GM19035 (cell line): ENCODE measurements at regions not wholly inside any gene's neighbourhood (a gene's known extent, or its start where the extent isn't known, plus 50 kb on each side); places are given as distances from the start of the nearest gene placed in this dataset.
"Not testable (repeated sequence)": the region's sequence is repeated elsewhere in the genome, so short reads cannot be mapped to it uniquely, and the experiment has no call there.

Experiments used
- ATAC-seq: cut with Tn5 transposase; IDR thresholded peaks from one replicate; pipeline ENCODE4 v1.9.1; 2021; ENCODE audit not compliant: unreplicated experiment

DNA sequence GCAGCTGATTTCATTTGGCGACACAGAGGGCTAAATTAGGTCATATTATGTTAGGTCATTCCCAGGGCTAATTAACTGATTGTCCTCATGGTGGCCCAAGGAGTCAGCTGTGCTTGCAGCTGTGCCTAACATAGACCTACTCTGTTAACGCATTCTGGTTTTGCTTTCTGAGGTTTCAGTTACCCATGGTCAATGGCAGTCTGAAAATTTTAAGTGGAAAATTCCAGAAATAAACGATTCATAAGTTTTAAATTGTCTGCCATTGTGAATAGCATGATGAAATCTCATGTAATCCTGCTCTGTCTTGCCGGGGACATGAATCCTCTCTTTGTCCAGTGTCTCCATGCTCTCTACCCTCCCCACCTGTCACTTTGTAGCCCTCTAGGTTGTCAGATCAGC, 168.7 kb downstream of the KCNS3 start:
- ATAC-seq: no peak

DNA sequence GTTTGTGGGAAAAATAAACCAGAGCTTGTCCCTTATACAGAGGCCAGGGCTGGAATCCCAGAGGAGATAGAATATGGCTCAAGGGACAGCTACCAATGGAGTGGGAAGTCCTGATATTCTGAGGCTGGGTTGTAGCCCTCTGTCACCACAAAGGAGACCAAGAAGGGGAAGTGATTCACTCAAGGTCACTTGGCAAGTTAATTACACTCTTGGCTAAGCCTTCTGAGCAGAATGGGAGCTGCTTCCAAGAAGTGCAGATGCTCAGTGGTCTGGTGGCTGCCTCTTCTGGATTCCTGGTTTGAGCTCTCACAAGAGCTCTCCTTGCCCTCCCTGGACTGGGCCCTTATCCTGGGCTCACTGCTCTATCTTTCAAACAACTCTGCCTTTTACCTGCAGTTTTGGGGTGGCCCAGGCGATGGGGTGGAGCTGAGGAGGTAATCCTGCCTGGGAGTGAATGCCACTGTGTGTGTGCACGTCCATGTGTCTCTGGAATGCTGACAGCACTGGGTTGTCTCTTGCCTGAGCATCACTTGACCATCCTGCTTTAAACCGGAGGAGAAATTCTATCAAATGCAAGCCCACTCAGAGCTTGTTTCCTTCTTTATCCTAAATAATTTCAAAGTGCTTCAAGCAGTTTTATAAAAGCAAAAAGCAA, 168.2 kb downstream of the KCNS3 start:
- no peak for ATAC-seq

- ATAC-seq: no peak
Observed at GRCh38 chr2:18046017-18046416, 167.6 kb downstream of the KCNS3 start.

- ATAC-seq: no peak
Observed at GRCh38 chr2:18045230-18045629, 166.8 kb downstream of the KCNS3 start.

DNA sequence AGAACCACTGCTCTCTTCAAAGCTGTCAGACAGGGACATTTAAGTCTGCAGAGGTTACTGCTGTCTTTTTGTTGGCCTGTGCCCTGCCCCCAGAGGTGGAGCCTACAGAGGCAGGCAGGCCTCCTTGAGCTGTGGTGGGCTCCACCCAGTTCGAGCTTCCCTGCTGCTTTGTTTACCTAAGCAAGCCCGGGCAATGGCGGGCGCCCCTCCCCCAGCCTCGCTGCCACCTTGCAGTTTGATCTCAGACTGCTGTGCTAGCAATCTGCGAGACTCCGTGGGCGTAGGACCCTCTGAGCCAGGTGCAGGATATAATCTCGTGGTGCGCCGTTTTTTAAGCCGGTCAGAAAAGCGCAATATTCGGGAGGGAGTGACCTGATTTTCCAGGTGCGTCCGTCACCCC, 138.9 kb downstream of the KCNS3 start:
- not testable (repeated sequence) for ATAC-seq

GRCh38 chr2:18009891-18010290, 131.4 kb downstream of the KCNS3 start:
- ATAC-seq: no peak

DNA sequence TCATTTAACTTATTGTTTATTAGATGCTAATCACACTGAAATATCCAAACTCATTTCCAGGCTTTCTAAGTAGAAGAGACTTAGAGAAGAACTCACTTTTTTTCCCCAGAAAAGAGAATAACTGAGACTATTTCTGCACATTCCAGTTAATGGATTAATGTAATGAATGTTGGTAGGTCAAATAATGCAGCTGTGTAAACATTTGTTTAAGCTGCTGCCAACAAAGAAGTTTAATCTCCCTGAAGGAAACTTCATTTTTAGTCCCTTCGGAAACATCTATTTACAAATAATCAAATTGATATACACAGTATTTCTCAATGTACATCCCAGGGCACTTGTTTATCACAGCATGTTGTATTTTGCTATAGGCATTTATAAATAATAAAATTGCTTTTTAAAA, 126.9 kb downstream of the KCNS3 start:
- ATAC-seq: no peak

- no peak for ATAC-seq
Observed at GRCh38 chr2:18001671-18002070, 123.2 kb downstream of the KCNS3 start.

DNA sequence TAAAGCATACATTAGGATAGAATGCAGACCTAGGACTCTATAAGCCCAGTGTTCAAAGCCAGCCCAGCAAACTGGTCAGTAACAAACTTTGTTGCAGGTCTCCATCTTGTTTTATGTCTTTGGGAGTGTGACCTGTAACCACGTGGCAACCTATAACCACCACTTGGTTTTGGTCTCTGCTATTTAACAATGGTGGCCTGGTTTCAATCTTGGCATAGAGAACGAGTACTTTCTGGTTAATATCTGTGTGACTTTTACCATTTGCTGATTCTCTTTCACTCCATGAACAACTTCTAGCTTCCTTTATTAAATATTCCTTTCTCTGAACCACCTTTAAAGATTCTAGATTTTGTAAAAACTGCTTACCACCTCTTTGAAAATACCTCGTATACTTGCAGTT, 118.5 kb downstream of the KCNS3 start:
- ATAC-seq: no peak

DNA sequence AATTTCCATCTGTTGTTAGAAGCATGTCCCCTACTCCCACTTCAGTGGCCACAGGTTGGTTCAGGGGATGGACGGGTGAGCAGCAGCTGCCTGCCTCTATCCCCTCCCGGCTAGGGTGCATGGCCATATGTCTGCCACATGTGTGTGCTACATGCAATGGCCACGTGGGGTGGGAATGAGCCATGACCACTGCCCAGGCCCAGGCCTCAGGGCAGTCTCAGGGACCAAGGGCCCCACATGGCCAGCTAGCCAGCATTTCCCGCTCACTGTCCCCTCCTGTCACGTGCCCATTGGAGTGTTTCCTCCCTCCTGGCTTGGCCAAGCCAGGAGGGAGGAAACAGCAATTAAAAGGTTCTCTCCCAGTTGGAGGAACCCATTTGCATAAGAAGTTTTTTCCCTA, 117.1 kb downstream of the KCNS3 start:
- no peak for ATAC-seq
